ENCODE measurements at regions not wholly inside any gene's neighbourhood (a gene's known extent, or its start where the extent isn't known, plus 50 kb on each side); places are given as distances from the start of the nearest gene placed in this dataset.
"Not testable (repeated sequence)": the region's sequence is repeated elsewhere in the genome, so short reads cannot be mapped to it uniquely, and the experiment has no call there.

GRCh38 chr17:77785312-77785905 lies 173.1 kb upstream of the TNRC6C start:
- no peak for DNase-seq (ENCODE audit: low read depth, low spot score)

- no peak for DNase-seq (ENCODE audit: low read depth, low spot score)
These were observed 172.4 kb upstream of the TNRC6C start for GRCh38 chr17:77786090-77786489.

GRCh38 chr17:77786740-77787505 lies 171.6 kb upstream of the TNRC6C start:
- no peak for DNase-seq (ENCODE audit: low read depth, low spot score)

GRCh38 chr17:77790143-77790829 lies 168.2 kb upstream of the TNRC6C start:
- DNase-seq (ENCODE audit: low read depth, low spot score), result no peak

GRCh38 chr17:77792626-77793025 lies 165.9 kb upstream of the TNRC6C start:
- DNase-seq (ENCODE audit: low read depth, low spot score), result no peak

GRCh38 chr17:77793146-77793970 lies 165.1 kb upstream of the TNRC6C start:
- DNase-seq (ENCODE audit: low read depth, low spot score), result no peak

GRCh38 chr17:77793971-77794235 lies 164.6 kb upstream of the TNRC6C start:
- DNase-seq (ENCODE audit: low read depth, low spot score), result no peak

GRCh38 chr17:77794846-77795245 lies 163.7 kb upstream of the TNRC6C start:
- DNase-seq (ENCODE audit: low read depth, low spot score), result no peak

GRCh38 chr17:77795685-77796084 lies 162.8 kb upstream of the TNRC6C start:
- DNase-seq (ENCODE audit: low read depth, low spot score), result no peak

GRCh38 chr17:77796176-77796860 lies 162.2 kb upstream of the TNRC6C start:
- DNase-seq (ENCODE audit: low read depth, low spot score), result no peak

- no peak for DNase-seq (ENCODE audit: low read depth, low spot score)
These were observed 160.5 kb upstream of the TNRC6C start for GRCh38 chr17:77798031-77798430.

- no peak for DNase-seq (ENCODE audit: low read depth, low spot score)
These were observed 160.0 kb upstream of the TNRC6C start for GRCh38 chr17:77798481-77798880.

- no peak for DNase-seq (ENCODE audit: low read depth, low spot score)
These were observed 157.7 kb upstream of the TNRC6C start for GRCh38 chr17:77800816-77801215.

GRCh38 chr17:77801545-77802332 lies 156.8 kb upstream of the TNRC6C start:
- DNase-seq (ENCODE audit: low read depth, low spot score), result no peak

- no peak for DNase-seq (ENCODE audit: low read depth, low spot score)
These were observed 156.2 kb upstream of the TNRC6C start for GRCh38 chr17:77802333-77802615.

GRCh38 chr17:77802811-77803220 lies 155.7 kb upstream of the TNRC6C start:
- no peak for DNase-seq (ENCODE audit: low read depth, low spot score)

- DNase-seq (ENCODE audit: low read depth, low spot score), result no peak
These were observed 154.8 kb upstream of the TNRC6C start for GRCh38 chr17:77803726-77804125.

- no peak for DNase-seq (ENCODE audit: low read depth, low spot score)
These were observed 153.6 kb upstream of the TNRC6C start for GRCh38 chr17:77804796-77805426.

GRCh38 chr17:77805970-77806369 lies 152.5 kb upstream of the TNRC6C start:
- not testable (repeated sequence) for DNase-seq (ENCODE audit: low read depth, low spot score)

- DNase-seq (ENCODE audit: low read depth, low spot score), result no peak
These were observed 151.3 kb upstream of the TNRC6C start for GRCh38 chr17:77807051-77807745.
